ENCODE measurements at regions not wholly inside any gene's neighbourhood (a gene's known extent, or its start where the extent isn't known, plus 50 kb on each side); places are given as distances from the start of the nearest gene placed in this dataset.

- TF ChIP-seq CTCF (IDR thresholded peaks at IDR 0.05; ENCODE audit: poor library complexity) (no peak), EZH2 (IDR thresholded peaks at IDR 0.05; ENCODE audit: borderline replicate concordance) (no peak)
Observed at GRCh38 chr6:91667596-91667995, 1080.7 kb upstream of the MAP3K7 start.

Measured in hepatocyte (in vitro differentiated cells).